GM12865 (cell line): ENCODE measurements at regions not wholly inside any gene's neighbourhood (a gene's known extent, or its start where the extent isn't known, plus 50 kb on each side); places are given as distances from the start of the nearest gene placed in this dataset.
"Not testable (repeated sequence)": the region's sequence is repeated elsewhere in the genome, so short reads cannot be mapped to it uniquely, and the experiment has no call there.

Experiments
- DNase-seq: peaks from one replicate; pipeline ENCODE4 v3.0.0; 2010; ENCODE audit warnings: low read depth
- H3K4me3 ChIP-seq: 2 replicates; pipeline ENCODE4 v1.5.1; 2011; ENCODE audit warnings: mild to moderate bottlenecking, low read depth, low read length, control low read depth
- CTCF ChIP-seq: IDR thresholded peaks from 2 replicates; pipeline ENCODE4 v1.5.1; 2011; ENCODE audit warnings: low read length, control low read depth, low read depth, inconsistent platforms; ENCODE audit not compliant: insufficient read depth; ENCODE audit errors: missing control alignments

GRCh38 chr3:144737281-144737680 lies 765.7 kb downstream of the DIPK2A start:
- no peak overlapping the region for H3K4me3 ChIP-seq
- TF ChIP-seq CTCF, result no peak
- DNase-seq, result no peak

DNA sequence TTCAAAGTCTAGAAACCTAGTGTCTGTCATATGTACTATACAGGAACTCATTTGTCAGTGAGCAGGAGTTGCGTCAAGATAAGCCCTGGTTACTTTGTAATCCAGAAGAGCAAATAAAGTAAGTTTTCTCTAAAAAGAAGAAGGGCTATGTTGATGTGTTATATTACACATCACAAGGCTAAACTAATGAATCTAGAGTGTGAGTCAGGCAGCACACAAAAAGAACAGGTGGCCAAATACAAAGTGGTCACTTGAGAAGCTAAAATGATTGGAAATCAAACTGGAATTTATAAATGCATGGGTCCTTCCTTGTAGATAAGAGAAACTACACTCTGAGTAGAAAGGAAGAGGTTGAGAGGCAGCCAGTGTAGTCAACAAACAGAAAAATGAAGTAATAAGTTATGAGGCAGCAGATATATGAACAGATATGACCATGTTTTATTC lies 771.6 kb downstream of the DIPK2A start:
- DNase-seq, result no peak
- no peak for TF ChIP-seq CTCF
- H3K4me3 ChIP-seq, result no peak overlapping the region

DNA sequence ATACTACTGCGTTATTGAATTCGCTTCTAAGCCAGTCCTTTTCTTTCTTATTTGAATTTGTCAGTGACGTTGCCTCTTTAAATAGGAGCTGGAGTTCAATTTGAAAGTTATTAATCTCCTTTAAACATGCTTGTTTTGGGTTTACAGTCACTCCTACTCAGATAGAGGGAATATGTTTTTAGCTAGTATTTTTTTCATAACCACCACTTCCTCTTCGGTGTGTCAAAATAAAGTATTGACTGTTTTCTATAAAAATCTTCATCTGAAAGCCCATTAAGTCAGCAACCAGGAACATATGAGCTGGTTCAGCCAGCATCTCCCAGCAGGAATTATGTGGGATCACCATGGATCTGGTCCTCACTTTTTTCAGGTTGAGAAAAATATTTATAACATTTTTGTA lies 772.9 kb downstream of the DIPK2A start:
- no peak for DNase-seq
- TF ChIP-seq CTCF, result no peak
- no peak overlapping the region for H3K4me3 ChIP-seq

DNA sequence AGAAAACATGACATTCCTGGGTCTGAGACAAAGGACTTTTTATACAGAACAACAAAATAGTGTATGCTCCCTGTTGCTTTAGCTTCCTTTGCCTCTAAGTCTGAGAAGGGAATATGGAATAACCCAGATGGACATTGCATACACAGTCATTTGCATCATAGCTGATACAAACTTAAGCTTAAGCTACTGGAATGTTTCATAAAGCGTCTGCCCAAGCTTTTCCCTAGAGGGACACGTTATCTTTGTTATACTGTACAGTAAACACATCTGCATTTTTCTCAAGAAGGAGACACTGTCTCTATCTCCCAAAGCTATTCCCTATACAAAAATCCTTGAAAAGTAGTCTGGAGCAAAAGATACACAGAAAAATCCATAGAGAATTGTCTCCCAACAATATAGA lies 775.0 kb downstream of the DIPK2A start:
- TF ChIP-seq CTCF, result no peak
- DNase-seq, result no peak
- H3K4me3 ChIP-seq, result no peak overlapping the region

DNA sequence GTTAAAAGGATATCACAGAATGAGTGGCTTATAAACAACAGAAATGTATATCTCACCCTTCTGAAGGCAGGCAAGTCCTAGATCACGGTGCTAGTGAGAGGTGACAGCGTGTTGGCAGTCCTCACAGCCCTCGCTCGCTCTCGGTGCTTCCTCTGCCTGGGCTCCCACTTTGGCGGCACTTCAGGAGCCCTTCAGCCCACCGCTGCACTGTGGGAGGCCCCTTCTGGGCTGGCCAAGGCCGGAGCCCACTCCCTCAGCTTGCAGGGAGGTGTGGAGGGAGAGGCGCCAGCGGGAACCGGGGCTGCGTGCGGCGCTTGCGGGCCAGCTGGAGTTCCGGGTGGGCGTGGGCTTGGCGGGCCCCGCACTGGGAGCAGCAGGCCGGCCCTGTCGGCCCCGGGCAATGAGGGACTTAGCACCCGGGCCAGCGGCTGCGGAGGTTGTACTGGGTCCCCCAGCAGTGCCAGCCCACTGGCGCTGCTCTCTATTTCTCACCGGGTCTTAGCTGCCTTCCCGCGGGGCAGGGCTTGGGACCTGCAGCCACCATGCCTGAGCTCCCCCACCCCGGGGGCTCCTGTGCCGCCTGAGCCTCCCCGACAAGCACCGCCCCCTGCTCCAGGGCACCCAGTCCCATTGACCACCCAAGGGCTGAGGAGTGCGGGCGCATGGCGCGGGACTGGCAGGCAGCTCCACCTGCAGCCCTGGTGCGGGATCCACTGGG lies 778.1 kb downstream of the DIPK2A start:
- DNase-seq, H3K4me3 ChIP-seq: not testable (repeated sequence)

DNA sequence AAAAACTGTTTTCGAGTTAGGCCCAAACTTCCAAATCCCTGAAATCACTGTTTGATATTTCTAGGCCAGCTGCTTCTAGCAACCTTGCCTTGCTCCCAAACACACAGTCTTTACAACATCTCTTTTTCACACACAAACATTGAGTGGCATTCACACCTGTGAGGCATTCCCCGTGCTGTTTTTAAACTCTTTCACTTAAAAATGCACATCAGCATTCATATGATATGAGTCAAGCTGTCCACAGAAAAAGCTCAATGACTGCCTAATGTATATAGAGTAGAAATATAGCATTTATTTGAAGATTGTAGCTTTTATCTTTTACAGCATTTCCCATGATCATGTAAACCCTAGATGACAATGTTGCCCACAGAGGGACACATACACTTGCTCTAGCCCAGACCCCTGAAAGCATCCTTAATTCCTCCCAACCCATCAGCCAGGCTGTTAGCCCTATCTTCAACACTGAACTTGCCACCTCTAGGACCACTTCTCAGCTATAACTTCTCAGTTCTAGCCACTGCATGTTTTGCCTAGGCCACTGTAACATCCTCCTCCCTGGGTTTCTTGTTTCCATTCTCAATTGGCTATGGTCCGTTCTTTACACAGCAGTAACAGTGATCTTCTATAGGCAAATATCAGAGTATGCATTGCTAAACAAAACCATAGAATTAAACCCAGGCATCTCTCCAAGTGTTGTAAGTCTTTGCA lies 782.6 kb downstream of the DIPK2A start:
- no peak for TF ChIP-seq CTCF
- DNase-seq, result peak; percentile 42
- H3K4me3 ChIP-seq, result no peak overlapping the region

DNA sequence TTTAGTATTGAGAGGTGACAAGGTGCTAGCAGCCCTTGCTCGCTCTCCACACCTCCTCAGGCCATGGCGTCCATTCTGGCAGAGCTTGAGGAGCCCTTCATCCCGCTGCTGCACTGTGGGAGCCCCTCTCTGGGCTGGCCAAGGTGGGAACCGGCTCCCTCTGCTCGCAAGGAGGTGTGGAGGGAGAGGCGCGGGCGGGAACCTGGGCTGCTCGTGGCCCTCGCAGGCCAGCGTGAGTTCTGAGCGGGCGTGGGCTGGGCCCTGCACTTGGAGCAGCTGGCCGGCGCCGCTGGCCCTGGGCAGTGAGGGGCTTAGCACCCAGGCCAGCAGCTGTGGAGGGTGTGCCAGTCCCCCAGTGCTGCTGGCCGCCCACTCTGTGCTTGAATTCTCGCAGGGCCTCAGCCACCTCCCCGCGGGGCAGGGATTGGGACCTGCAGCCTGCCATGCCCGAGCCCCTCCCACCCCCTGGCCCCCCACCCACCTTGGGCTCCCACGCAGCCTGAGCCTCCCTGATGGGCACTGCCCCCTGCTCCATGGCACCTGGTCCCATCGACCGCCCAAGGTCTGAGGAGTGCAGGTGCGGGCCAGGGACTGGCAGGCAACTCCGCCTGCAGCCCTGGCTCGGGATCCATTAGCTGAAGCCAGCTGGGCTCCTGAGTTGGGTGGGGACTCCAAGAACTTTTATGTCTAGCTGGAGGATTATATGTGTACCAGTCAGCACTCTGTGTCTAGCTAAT lies 785.2 kb downstream of the DIPK2A start:
- DNase-seq, result no peak
- TF ChIP-seq CTCF, result no peak

More for the DNA sequence above, 785.2 kb downstream of the DIPK2A start:
- no peak overlapping the region for H3K4me3 ChIP-seq
